Inferior parietal cortex (tissue), 1 donor: ENCODE measurements at regions not wholly inside any gene's neighbourhood (a gene's known extent, or its start where the extent isn't known, plus 50 kb on each side); places are given as distances from the start of the nearest gene placed in this dataset.
"Not testable (repeated sequence)": the region's sequence is repeated elsewhere in the genome, so short reads cannot be mapped to it uniquely, and the experiment has no call there.

ENCODE experiments used
- DNase-seq: peaks from one replicate; pipeline ENCODE4 v3.0.0-alpha.2; 2016; ENCODE audit errors: extremely low spot score

DNA sequence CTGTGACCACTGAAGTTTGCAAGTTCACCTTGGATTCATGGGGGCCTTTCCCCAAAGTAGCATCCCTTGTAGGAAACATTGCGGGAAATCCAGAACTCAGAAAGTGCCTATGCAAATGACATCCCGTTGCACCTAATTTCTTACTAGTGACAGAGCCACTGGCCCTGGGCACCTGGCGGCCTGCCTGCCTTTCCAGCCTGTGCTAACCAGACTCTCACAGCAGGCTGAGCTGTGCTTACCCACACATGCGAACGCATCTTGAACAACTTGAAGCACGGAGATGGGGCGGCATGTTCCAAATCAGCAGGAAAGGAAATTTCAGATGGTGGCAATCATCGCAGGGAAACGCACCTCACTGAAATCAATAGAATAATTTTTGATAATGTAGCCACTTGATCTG is 405.8 kb downstream of the TMEM182 start:
- no peak for DNase-seq

DNA sequence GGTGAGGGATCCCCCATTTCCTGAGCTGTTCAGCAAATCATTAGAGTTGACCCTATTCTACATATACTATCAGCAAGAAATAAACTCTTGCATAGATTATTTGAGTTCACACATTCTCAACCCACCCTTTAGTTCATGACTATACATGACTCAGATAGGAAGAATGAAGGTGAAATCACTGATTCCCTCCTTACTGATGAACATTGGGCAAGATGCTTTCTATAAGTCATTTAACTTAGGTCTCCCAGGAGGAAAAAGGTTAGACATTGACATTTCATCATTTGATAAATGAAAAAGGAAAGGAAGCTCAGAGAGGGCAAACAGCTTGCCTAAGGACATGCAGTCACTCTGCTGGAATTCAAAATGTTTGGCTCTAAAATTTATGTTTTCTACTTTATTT is 408.0 kb downstream of the TMEM182 start:
- no peak for DNase-seq

DNA sequence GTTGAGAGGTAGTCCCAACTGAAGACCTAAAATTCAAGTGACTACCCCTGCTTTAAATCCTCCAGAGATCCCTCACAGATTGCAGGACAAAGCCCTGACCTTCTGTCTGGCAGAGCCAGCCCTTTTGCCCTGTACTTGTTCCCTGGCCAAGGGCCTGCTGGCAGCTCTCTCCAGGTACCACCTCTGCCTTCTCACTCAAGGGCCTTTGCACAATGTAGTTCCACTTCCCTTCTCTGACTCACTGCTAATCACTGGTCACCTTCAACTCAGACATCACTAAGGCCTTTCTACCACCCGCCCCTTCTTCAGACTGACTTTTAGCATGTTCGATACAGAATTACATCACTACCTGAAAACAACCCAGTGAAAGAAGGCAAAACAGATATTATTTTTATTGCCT is 411.0 kb downstream of the TMEM182 start:
- DNase-seq, result no peak

DNA sequence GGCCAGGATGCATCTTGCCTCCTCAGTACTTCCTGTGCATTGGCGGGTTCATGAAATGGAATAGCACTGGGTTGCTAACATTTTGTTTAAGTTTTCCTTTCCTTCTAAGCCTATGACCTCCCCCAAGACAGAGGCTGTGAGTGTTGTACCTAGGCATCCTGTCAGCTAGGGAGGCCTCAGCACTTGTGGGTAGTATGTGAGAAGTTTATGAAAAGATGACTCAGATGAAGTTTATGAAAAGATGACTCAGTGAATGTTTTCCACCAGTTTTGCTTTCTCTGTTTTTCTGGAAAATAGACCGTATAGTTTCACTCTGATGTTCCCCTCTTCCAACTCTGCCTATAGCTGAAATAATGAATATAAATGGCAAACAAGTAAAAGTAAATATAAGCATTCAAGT is 412.9 kb downstream of the TMEM182 start:
- DNase-seq, result no peak

DNA sequence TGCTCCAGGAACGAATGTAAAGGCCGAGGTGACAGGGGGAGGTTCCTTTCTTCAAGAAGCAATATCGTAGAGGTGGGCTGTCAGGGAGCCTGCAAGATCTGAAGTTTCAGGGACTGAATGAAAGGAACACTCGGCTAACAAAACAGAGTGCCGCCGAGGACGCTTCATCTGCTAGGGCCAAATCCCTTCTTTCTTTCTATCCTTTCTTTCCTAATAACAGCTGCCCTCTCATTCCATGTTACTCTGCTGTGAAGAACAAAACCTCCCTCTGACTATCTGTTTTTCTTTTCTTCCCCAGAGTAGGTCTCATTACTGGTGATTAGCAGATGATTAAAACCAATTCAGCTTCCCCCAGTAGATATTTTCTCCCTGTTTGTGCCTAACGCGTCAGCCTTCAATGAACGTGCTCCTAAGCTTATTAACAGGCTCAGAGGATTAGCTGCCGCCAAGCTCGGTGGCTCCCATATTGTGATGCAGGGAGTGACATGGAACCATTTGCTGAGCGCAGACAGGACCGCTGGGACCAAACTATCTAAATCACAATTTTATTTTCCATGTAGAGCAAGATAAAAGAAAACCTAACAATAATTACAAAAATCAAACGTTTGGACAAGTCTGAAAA is 414.6 kb downstream of the TMEM182 start:
- no peak for DNase-seq

DNA sequence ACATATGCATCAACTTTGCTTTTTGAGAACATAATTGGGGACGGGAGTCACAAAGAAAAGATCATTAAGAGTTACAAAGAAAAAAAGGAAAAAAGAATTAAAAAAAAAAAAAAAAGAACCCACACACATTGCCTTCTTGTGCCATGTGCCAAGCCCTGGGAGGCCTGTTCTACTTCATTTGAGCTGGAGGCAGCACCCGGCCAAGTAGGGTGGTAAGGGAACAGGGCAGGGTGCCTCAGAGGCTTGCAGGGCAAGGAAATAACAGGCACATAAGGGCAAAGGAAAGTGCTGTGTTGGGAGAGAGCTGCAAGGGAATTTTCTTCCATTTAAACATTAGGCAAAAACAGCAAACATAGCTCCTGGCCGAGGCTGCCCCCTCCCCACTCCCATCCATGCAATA is 418.0 kb downstream of the TMEM182 start:
- no peak for DNase-seq

DNA sequence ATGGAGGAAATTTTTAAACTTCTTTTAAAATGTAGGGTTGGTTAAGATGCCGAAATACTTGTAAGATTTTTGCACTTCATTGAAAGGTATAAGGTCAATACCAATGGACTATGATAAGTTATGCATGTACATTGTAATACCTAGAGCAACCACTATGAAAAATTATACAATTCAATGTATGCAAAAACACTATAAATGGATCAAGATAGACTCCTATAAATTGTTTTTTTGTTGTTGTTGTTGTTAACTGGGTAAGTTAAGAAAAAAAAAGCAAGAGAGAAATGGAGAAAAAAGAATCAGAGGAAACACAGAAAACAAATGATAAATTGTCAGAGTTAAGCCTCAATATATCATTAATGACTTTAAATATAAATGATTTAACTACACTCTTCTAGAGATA is 421.2 kb downstream of the TMEM182 start:
- no peak for DNase-seq

DNA sequence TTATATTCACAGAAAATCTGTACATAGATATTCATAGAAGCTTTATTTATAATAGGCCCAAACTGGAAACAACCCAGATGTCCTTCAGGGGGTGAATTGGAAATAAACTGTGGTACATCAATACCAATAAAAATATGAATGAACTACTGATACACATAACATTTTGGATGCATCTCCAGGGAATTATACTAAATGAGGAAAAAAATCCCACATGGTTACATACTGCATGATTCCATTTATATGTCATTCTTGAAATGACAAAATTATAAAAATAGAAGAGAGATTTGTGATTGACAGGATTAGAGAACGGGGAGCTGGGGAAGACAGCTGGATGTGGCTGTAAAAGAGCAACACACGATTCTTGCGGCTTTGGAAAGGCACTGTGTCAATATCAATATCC is 435.0 kb downstream of the TMEM182 start:
- DNase-seq, result no peak

DNA sequence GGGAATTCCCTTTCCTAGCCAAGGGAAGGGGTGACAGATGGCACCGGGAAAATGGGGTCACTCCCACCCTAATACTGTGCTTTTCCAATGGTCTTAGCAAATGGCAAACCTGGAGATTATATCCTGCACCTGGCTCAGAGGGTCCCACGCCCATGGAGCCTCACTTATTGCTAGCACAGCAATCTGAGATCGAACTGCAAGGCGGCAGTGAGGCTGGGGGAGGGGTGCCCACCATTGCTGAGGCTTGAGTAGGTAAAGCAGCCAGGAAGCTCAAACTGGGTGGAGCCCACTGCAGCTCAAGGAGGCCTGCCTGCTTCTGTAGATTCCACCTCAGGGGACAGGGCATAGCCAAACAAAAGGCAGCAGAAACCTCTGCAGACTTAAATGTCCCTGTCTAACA is 438.9 kb downstream of the TMEM182 start:
- not testable (repeated sequence) for DNase-seq

DNA sequence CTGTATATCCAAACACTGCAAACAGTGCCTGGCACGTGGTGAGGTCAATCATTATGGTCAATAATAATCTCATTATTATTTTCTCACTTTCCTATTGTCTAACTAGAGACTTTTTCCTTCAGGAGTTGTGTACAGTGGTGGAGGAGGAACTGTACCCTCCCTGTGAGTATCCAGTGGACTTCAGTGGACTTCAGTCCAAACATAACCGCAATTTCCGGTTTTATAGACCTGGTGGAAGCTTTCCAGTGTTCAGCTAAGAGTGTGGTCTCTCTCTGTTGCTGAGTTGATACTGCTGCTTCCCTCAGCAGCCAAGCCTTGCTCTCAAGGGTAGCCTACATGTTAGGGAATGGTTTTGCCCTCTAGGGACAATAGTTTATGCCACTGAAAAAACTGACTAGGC is 447.1 kb downstream of the TMEM182 start:
- no peak for DNase-seq

DNA sequence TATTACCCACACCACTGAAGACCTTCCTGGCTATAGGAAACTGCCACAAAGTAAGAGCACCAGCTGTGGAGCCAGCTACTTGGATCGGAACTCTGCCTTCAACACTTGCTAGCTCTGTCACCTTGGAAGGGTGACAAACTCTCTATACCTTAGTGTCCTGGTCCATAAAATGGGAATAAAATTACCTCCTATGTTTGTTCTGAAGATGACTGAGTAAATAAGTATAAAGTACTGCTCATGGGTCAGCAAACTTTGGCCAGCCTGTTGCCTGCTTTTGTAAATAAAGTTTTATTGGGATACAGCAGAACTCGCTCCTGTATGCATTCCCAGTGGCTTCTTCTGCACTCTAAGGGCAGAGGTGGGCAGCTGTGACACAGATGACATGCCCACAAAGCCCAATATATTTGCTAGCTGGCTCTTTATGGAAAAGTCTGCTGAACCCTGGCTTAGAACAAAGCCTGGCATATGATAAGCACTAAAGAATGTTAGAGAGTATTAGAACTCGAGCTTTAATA is 451.3 kb downstream of the TMEM182 start:
- DNase-seq, result no peak

DNA sequence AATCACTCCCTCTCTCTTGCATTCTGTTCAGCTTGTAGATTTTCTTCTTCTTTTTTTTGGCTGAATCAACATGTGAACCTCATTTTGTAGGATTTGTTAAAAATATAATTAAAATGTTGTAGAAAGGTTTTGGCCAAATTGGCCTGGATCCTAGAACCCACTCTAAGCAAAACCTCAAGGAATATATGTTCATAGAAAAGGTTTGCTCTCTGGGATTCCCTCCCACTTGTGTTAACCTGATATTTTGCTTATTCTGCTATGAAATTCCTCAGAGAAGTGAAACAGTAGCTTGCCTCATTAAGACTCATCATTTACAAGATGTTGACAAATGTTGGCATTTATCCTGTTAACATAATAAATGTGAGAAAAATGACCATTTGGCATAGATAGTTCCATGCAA is 456.7 kb downstream of the TMEM182 start:
- DNase-seq, result no peak

DNA sequence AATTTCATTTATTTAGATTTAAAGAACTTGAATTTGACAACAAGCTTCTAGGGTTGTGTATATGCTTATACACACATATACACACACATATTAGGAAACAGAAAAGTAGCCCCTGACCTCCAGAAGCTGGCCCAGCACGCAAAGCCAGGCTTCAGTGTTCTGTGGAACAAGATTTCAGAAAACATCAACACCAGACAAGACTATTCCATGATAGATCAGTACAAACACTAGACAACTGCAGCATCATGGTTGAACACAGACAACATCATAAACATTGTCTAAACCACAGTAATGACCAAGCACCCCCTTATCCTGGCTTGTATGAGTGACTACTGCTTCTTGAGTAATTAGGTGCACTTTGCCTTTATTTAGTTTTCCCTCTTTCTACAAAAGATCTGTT is 457.6 kb downstream of the TMEM182 start:
- DNase-seq, result no peak

DNA sequence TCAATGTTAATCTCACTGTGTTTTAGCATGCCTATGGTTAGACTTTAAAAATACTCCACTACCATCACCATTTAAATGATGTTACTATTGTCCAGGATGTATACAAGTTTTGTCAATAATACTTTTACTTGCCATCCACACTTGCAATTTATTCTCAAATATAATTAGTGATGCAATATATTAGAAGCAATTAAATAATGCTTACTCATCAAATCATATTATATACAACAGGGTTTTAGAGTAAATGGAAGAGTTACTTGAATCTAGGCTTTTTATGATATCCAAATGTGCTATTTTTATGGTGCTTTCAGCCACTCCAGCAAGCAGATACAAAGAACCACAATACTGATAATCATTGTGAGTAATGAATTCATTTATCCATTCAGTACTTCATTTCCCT is 461.1 kb downstream of the TMEM182 start:
- DNase-seq, result no peak

DNA sequence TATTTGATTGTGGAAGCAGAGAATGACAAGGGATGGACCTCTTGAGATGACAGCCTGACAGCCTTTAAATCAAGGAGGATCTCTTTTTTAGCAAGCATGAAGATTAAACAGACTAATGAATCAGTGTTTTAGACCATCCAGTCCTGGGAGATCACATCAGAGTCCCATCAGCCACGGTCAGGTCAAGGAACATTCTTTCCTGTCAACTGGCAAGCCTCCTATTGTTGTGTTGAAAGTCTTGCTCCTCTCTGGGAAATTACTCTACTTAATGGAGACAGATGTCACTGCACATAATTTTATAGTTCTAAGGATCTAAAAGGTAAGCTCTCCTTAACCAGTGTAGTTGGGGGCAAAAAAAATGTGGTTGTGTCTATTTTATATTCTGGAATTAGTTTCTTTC is 469.0 kb downstream of the TMEM182 start:
- DNase-seq, result no peak

DNA sequence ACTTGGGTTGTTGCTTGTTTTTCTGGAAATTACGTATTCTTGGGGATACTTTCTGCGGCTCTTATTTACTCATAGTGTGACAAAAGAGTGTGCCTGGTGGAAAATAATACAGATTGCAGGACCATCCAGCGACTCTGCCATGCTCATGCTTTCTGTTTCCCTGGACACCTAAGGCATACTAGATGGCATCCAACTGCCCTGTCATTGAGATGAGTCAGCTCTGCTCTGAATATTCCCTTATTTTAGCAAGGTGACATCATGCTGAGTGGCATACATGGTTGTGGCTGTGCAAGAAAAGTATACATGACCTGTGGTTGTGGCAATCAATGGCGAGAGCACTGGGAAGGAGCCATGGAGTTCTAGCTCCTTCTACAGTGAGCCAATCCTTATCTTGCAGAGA is 471.0 kb downstream of the TMEM182 start:
- DNase-seq, result no peak

DNA sequence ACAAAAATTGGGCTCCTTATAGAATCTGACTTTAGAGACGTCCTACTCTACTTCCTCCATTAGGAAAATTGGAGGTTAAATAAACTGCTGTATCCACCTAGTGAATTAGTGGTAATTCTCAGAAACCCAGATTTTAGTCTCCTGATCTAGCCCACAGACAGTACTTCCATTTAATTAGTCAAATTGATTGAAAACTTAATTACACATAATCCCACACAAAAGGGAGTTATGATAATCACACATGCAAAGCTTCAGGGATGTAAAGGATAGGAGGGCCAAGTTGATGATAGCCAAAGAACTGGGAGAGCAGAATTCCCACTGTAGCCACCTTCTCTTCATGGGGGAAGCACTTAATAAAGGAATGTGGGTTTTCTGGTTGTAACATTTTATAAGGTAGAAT is 471.9 kb downstream of the TMEM182 start:
- DNase-seq, result no peak

DNA sequence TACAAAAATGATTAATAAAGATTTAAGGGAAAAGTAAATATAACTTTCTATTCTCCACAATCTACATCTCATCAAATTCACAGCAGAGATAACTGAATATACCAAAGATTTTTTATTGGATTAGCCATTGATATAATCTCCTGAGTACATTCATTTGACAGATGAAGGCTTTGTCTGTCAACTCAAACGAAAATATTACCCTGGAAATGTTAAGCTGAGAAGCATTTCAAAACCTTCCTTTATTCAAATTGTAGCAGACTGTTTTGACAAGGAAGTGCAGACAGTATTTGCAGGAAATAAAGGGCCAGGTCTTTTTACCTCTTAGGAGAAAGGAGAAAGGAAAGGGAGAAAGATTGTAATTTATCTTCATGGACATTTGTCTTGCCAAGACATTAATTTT is 473.5 kb downstream of the TMEM182 start:
- DNase-seq, result no peak

DNA sequence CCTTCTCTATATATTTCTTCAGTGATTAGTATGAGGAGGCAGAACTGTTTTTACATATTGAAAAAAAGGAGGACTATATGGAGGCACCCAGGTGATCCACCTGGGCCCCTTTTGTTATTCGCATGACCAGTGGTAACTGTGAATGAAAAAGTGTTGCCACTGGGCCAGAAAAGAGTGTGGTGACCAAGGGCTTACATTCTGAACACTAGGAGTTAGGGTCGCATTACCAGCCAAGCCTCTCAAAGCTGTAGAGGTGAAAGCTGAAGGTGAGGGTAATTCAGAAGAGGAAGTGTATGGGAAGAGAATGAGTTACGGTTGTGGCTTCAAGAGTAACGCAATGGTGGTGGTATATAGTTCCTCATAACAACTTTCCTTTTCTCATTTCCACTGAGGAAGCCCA is 487.6 kb downstream of the TMEM182 start:
- DNase-seq, result no peak

DNA sequence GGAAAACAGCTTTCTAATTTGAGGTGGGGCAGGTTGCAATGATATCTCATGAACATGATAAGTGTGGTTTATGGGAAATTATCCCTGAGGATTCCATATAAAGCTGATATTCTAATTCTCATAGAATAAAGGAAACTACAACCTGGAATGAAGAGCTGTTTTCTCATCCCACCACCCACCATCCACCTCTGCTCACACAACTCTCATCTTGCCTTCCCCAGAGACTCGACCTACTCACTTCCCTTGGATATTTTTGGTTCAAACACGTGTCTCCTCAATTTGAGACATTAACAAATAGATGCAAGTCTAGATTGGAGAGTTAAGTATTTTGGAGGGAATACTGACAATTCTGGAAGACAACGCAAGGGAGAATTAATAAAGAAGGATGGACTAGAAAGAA is 490.9 kb downstream of the TMEM182 start:
- no peak for DNase-seq

DNA sequence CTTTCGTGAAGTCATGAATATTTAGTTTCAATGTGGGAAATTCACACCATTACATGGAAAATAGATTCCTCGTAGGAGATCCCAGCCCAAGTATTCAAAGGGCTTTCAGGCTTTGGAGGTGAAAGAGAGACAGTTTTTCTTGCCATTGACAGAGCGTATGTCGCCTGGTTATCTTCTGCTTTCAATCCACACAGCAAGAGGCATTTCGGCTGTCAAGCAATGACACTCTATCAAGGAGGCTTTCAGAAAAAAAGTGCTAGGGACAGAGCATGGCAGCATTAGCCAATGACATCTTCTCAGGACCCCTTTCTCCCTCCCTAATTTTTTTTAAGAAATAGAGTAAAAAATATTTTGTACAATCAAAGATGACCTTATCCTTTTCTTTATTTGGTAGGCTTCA is 492.8 kb downstream of the TMEM182 start:
- DNase-seq, result no peak

DNA sequence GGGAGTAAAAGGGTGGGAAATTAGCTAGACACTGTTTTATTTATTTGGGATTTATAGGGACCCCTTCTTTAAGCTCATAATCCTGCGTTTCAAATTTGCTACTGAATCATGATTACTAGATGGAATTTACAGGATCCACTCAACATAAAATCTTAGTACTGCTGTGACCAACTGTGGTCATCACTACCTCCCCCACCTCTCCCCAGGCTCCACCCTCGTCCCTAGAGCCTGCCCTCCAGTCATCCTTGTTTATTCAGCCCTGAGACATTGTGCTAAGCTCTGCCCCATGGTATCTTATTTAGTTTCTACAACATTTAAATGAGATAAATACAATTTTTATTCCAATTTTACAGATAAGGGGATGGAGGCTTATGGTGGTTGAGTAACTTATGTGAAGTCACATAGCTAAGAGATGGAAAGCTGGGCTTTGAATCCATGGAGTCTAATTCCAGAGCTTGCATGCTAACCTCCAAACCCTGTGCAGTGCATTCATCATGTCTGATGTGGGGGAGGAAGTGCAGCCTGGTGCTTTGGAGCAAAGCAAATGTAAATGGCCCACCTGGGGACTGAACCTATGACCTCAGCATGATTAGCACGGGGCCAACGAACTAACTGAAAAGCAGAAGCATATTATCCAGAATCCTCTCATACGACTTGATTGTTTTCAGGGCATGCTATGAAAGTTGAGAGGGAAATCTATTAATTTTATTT is 502.4 kb downstream of the TMEM182 start:
- DNase-seq, result no peak

DNA sequence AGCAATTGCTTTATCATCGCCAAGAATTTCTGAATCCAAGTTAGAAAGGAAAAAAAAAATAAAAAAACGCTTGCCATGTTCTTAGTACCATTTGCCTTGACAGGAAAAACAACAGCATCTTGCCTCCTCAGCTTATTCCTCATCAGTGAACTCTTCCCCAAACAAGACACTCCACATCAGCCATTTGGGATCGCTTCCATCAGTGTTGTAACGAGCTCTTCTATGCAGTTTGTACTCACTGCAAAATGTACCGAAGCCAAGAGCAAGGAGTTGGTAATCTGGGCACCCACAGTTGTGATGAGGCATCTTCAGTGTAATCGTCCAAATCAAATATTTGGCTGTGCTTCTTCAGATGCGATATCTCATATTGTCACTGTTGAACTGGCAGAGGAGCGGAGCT is 503.7 kb downstream of the TMEM182 start:
- no peak for DNase-seq
